ENCODE measurements at regions not wholly inside any gene's neighbourhood (a gene's known extent, or its start where the extent isn't known, plus 50 kb on each side); places are given as distances from the start of the nearest gene placed in this dataset.

- TF ChIP-seq BHLHE40 (IDR thresholded peaks at IDR 0.05; ENCODE audit: low read depth, low read length), result no peak
- no peak overlapping the region for H3K18ac ChIP-seq (ENCODE audit: low read depth, low read length)
- no peak overlapping the region for H2AK9ac ChIP-seq (replicated peaks; ENCODE audit: low read depth, low read length, poor library complexity)
- H4K91ac ChIP-seq (ENCODE audit: insufficient read depth, low read depth, low read length), result no peak overlapping the region
- no peak overlapping the region for H3K4me2 ChIP-seq (ENCODE audit: low read depth, low read length)
- H3K27ac ChIP-seq (ENCODE audit: insufficient read depth, low read length), result no peak overlapping the region
- no peak overlapping the region for H2AK5ac ChIP-seq (ENCODE audit: low read depth, low read length)
- H3K27me3 ChIP-seq (ENCODE audit: control insufficient read depth, insufficient read depth, low read length), result no peaks in the 10 kb centered on the region; the same call in 1 of the 2 replicates
- intact Hi-C loops (cut with micrococcal nuclease) (no loop called here), dilution Hi-C loops (cut with HindIII; ENCODE audit: low sequenced_read_pairs, unreplicated experiment) (no loop called here), in situ Hi-C loops (cut with MboI; ENCODE audit: low sequenced_read_pairs) (no loop called here)
- H2BK120ac ChIP-seq (ENCODE audit: low read depth, low read length), result no peak overlapping the region
- no peaks in the 10 kb centered on the region for H3K4me1 ChIP-seq (ENCODE audit: control insufficient read depth, insufficient read depth, low read length)
- H4K20me1 ChIP-seq (ENCODE audit: insufficient read depth, low read length), result no peaks in the 10 kb centered on the region
- no peak overlapping the region for H3K56ac ChIP-seq (ENCODE audit: extremely low read depth, insufficient read depth, low read length)
- H2AFZ ChIP-seq (replicated peaks; ENCODE audit: low read length, poor library complexity), result no peak overlapping the region
- no TSS peak for BruUV-seq (replicated peaks)
- H3K9ac ChIP-seq (ENCODE audit: low read depth, low read length), result no peak overlapping the region
- no peak overlapping the region for H3K4me3 ChIP-seq (ENCODE audit: insufficient read depth, low read depth, low read length)
- POLR2A ChIA-PET (ENCODE audit: unreplicated experiment), result no interaction called here
- no peaks in the 10 kb centered on the region for H3K9me3 ChIP-seq (ENCODE audit: control insufficient read depth, insufficient read depth, low read length)
- H2BK15ac ChIP-seq (ENCODE audit: low read depth, low read length), result no peak overlapping the region
- H4K5ac ChIP-seq (ENCODE audit: low read depth, low read length), result no peak overlapping the region
- ATAC-seq (ENCODE audit: low read depth), result no peak
- CTCF ChIA-PET, result no interaction called here
- H3K9me1 ChIP-seq (ENCODE audit: insufficient read depth, low read length), result no peaks in the 10 kb centered on the region
- no peak overlapping the region for H2BK20ac ChIP-seq (ENCODE audit: low read depth, low read length)
- no peaks in the 10 kb centered on the region for H3K36me3 ChIP-seq (ENCODE audit: control insufficient read depth, insufficient read depth, low read length)
- H3K14ac ChIP-seq (replicated peaks; ENCODE audit: low read depth, low read length), result no peak overlapping the region
- H2BK5ac ChIP-seq (ENCODE audit: low read depth, low read length, poor library complexity, severe bottlenecking), result no peak overlapping the region
- no peak overlapping the region for H3K4ac ChIP-seq (ENCODE audit: low read depth, low read length)
- no peak overlapping the region for H4K8ac ChIP-seq (ENCODE audit: low read depth in 2 of 2, low read length in 2 of 2)
- H3K79me1 ChIP-seq (ENCODE audit: low read depth in 1 of 2, low read length in 2 of 2), result no peaks in the 10 kb centered on the region
- DNase-seq, result no peak
- WGBS, 2 experiments (ENCODE audit: extremely low coverage in 2 of 2, insufficient read length in 1 of 2), result 77% methylated on average over 5 of the region's 14 CpGs; no CpG with 5 or more reads in 1 of the 2 experiments
- no peak overlapping the region for H3K23ac ChIP-seq (ENCODE audit: low read depth, low read length)
Measured at GRCh38 chr6:168964138-168964835, 289.4 kb downstream of the THBS2 start.
